HEK293T (cell line): ENCODE measurements at regions not wholly inside any gene's neighbourhood (a gene's known extent, or its start where the extent isn't known, plus 50 kb on each side); places are given as distances from the start of the nearest gene placed in this dataset.

Experiments used
- CTCF ChIA-PET: fragments of 350-600 bp; formaldehyde crosslinking; extraction: SDS; loops from one replicate; lab custom pipeline; 2021; ENCODE audit warnings: antibody characterized with exemption, inconsistent platforms; lab: Yijun Ruan, JAX
- POLR2A ChIA-PET: fragments of 350-600 bp; formaldehyde crosslinking; extraction: SDS; loops from one replicate; lab custom pipeline; 2020; ENCODE audit warnings: antibody characterized with exemption, inconsistent platforms; lab: Yijun Ruan, JAX
- DNase-seq: peaks from one replicate; pipeline ENCODE4 v3.0.0; 2012; ENCODE audit warnings: mixed read lengths; ENCODE audit errors: extremely low spot score
- ARNT ChIP-seq: fragments of 450-650 bp; IDR thresholded peaks from 2 replicates; pipeline ENCODE4 v1.6.1; 2017; ENCODE audit warnings: mild to moderate bottlenecking
- BHLHE40 ChIP-seq: fragments of 450-650 bp; IDR thresholded peaks from 2 replicates; pipeline ENCODE4 v1.6.1; 2016; ENCODE audit warnings: mild to moderate bottlenecking, moderate library complexity, borderline replicate concordance
- CTBP1 ChIP-seq: fragments of 450-650 bp; IDR thresholded peaks from 2 replicates; pipeline ENCODE4 v1.6.1; 2016; ENCODE audit warnings: borderline replicate concordance
- ELF4 ChIP-seq: fragments of 450-650 bp; IDR thresholded peaks from 2 replicates; pipeline ENCODE4 v1.6.1; 2017; ENCODE audit warnings: antibody characterized with exemption
- FOXA1 ChIP-seq: fragments of 450-650 bp; IDR thresholded peaks from 2 replicates; pipeline ENCODE4 v1.6.1; 2016; ENCODE audit warnings: mild to moderate bottlenecking
- FOXK2 ChIP-seq: fragments of 450-650 bp; IDR thresholded peaks from 2 replicates; pipeline ENCODE4 v1.6.1; 2016; ENCODE audit warnings: mild to moderate bottlenecking
- FOXM1 ChIP-seq: fragments of 450-650 bp; IDR thresholded peaks from 2 replicates; pipeline ENCODE4 v1.6.1; 2017; ENCODE audit warnings: mild to moderate bottlenecking, borderline replicate concordance
- HDGF ChIP-seq: fragments of 450-650 bp; IDR thresholded peaks from 2 replicates; pipeline ENCODE4 v1.6.1; 2017; ENCODE audit warnings: antibody characterized with exemption, borderline replicate concordance
- L3MBTL2 ChIP-seq: fragments of 450-650 bp; conservative IDR thresholded peaks from 2 replicates; pipeline ENCODE4 v1.6.1; 2016; ENCODE audit warnings: mild to moderate bottlenecking
- LEF1 ChIP-seq: fragments of 450-650 bp; IDR thresholded peaks from 2 replicates; pipeline ENCODE4 v1.6.1; 2017; ENCODE audit warnings: mild to moderate bottlenecking, borderline replicate concordance
- NFRKB ChIP-seq: fragments of 450-650 bp; IDR thresholded peaks from 2 replicates; pipeline ENCODE4 v1.6.1; 2016; ENCODE audit warnings: mild to moderate bottlenecking, moderate library complexity
- PKNOX1 ChIP-seq: fragments of 450-650 bp; IDR thresholded peaks from 2 replicates; pipeline ENCODE4 v1.6.1; 2016
- SP1 ChIP-seq: fragments of 450-650 bp; IDR thresholded peaks from 2 replicates; pipeline ENCODE4 v1.6.1; 2017
- SUZ12 ChIP-seq: fragments of 450-650 bp; IDR thresholded peaks from 2 replicates; pipeline ENCODE4 v1.6.1; 2016; ENCODE audit warnings: mild to moderate bottlenecking
- TARDBP ChIP-seq: fragments of 450-650 bp; IDR thresholded peaks from 2 replicates; pipeline ENCODE4 v1.6.1; 2016
- ZNF384 ChIP-seq: fragments of 450-650 bp; IDR thresholded peaks from 2 replicates; pipeline ENCODE4 v1.6.1; 2016

DNA sequence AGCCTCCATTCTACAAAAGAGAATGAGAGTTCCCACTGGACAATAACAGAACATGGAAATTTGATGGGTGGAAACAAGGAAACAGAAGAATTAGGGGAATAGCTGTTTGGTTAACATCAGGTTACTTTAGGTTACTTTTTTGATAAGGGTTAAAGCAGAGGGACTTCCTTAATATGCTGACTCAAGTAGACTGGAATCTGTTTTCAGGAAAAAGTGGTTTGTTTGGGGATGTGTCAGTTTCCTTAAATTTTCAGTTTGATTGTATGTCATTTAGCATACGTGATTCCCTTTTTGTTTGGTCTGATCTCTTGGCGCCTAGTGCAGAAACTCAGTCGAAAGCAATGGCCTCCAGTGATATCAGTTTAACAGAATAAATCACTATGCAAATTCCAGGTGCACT is 411.8 kb upstream of the GRM7 start:
- ChIA-PET CTCF (no interaction called here), POLR2A (no interaction called here)
- TF ChIP-seq SP1 = no peak
- no peak for TF ChIP-seq FOXM1
- TF ChIP-seq HDGF = no peak
- no peak for TF ChIP-seq TARDBP
- TF ChIP-seq PKNOX1 = no peak
- no peak for DNase-seq

GRCh38 chr3:6452974-6453373 is 407.9 kb upstream of the GRM7 start:
- DNase-seq = no peak
- ChIA-PET POLR2A (no interaction called here), CTCF (no interaction called here)
- TF ChIP-seq SP1 = no peak

DNA sequence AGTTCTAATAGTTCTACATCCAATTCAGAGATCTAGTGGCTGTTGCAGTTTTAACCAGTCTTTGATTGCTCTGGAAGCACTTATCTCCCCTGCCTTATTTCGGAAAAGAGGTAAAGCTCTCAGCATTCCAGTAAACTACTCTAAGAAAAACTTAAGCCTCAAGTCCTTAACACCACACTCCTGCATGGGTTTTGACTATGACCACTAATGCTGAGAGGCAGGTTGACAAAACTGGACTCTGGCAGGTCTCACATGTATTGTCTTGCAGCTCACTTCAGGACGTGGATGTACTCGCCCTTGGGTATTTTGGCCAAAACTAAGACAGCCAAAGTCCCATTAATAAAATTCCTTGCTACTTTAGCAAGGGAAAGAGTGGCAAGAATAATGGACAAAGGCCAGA is 405.9 kb upstream of the GRM7 start:
- ChIA-PET CTCF (no interaction called here), POLR2A (no interaction called here)
- no peak for DNase-seq
- TF ChIP-seq SUZ12 (no peak), L3MBTL2 (no peak), LEF1 (no peak), HDGF (no peak), NFRKB (no peak), BHLHE40 (no peak), SP1 (no peak), ELF4 (no peak), FOXM1 (no peak), CTBP1 (no peak), PKNOX1 (no peak)

DNA sequence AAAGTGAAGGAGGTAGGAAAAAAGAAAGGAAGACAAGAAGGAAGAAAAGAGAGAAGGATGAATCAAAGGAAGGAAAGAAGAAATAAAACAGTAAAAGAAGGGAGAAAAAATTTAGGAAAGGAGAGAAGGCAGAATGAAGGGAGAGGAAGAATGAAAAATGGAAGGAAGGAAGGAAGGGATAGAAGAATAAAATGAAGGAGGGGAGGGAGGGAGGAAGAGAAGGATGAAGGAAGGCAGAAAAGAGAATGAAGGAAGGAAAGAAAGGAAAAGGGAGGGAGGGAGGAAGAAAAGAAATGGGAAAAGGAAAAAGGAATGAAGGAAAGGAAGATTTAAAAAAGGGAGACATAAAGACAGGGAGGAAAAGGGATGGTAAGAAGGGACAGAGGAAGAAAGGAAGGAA is 393.7 kb upstream of the GRM7 start:
- no peak for DNase-seq
- ChIA-PET POLR2A (no interaction called here), CTCF (no interaction called here)
- TF ChIP-seq SP1 = no peak
- no peak for TF ChIP-seq PKNOX1
- TF ChIP-seq SUZ12 = no peak
- TF ChIP-seq FOXA1 = no peak
- TF ChIP-seq TARDBP = no peak
- no peak for TF ChIP-seq LEF1
- TF ChIP-seq ARNT = no peak
- TF ChIP-seq L3MBTL2 = no peak
- TF ChIP-seq BHLHE40 = no peak
- no peak for TF ChIP-seq ZNF384
- no peak for TF ChIP-seq FOXM1
- TF ChIP-seq NFRKB = no peak
- no peak for TF ChIP-seq HDGF
- TF ChIP-seq ELF4 = no peak
- no peak for TF ChIP-seq FOXK2
- no peak for TF ChIP-seq CTBP1

DNA sequence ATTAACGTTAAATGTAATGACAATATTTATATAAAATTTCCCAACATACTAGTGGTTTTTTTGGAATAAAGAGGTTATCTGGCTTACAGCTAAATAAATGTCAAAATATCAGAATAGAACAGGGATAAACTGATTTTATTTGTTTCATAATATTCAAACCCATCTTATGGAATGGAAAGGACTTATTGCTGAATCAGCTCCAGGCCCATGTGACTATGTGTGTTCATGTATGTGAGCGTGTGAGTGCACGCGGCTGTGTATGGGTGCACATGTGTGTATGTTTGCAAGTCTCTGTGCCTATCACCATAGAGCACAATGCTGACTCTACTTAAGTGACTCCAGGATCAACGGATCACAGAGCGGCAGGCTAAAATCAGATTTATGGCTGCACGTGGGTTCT is 392.3 kb upstream of the GRM7 start:
- TF ChIP-seq SUZ12 (no peak), FOXM1 (no peak), LEF1 (no peak), FOXK2 (no peak), BHLHE40 (no peak), ARNT (no peak), TARDBP (no peak), HDGF (no peak)
- no peak for DNase-seq
- ChIA-PET CTCF (no interaction called here), POLR2A (no interaction called here)

DNA sequence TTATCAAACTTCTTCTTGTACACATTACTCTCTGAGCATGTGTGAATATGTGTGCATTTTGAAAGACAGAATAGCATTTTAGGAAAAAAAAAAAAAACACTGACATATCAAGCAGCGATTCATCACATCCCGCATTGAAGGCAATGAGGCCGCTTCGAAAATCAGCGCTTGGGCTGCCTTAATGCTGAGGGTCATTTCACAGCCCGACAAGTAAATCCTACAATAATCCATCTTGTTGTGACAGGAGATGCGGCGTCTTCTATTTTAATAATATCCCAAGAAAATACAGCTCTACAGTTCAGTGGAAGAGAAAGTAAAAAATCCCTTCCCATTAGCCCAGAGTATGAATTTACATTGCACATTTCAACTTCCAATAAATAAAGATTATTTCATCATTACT is 389.2 kb upstream of the GRM7 start:
- no peak for DNase-seq
- TF ChIP-seq ELF4 (no peak), FOXM1 (no peak), FOXA1 (no peak), CTBP1 (no peak), L3MBTL2 (no peak), PKNOX1 (no peak), SUZ12 (no peak)
- POLR2A ChIA-PET = no interaction called here
- CTCF ChIA-PET = no interaction called here
